Stimulated activated CD8-positive, alpha-beta memory T cell treated with anti-CD3 and anti-CD28 coated beads, Interleukin-2, amount 100 ng/mL, for 1 hour (primary cell): ENCODE measurements at regions not wholly inside any gene's neighbourhood (a gene's known extent, or its start where the extent isn't known, plus 50 kb on each side); places are given as distances from the start of the nearest gene placed in this dataset.

Experiments
- DNase-seq, 2 donors: peaks; one replicate each; pipeline ENCODE4 v3.0.0-alpha.2; 2020; ENCODE audit warnings: low read depth in 2 of 2

GRCh38 chr4:181968371-181968770, 274.8 kb upstream of the TENM3 start:
- DNase-seq, result no peak

- DNase-seq, result no peak
Observed at GRCh38 chr4:181969151-181969550, 274.1 kb upstream of the TENM3 start.

DNA sequence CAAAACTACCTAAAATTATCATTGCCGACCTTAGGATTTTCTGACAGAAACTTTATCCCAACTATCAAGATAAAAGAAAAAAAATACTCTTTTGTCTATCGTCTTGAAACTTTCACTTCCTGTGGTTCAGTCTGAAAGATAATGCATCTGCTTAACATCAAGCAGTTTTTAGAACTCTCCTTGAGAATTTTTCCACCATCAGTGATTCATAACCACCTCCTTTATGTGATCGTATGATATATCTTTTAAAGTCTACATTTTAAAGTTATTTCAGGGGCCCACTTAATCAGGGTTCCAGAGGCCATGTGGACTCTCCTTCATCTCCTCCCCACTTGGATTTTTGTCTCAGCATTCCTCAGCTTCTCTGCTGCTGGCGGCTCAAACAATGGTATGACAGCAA, 272.8 kb upstream of the TENM3 start:
- DNase-seq, result no peak

- no peak for DNase-seq
Observed at GRCh38 chr4:181971411-181971810, 271.8 kb upstream of the TENM3 start.

DNA sequence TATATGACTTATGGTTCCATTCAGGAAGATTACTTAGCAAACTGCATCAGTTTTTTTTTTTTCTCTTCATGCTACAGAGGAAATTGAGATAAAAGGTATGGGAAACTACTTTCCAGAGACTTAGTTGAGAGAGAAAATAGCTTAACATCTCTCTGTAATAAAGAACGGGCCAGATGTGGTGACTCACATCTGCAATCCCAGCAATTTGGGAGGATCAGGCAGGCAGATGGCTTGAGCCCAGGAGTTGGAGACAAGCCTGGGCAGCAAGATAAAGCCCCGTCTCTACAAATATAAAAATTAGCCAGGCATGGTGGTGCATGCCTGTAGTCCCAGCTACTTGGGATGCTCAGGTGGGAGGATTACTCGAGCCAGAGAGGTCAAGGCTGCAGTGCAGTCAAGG, 271.2 kb upstream of the TENM3 start:
- DNase-seq, result no peak

DNA sequence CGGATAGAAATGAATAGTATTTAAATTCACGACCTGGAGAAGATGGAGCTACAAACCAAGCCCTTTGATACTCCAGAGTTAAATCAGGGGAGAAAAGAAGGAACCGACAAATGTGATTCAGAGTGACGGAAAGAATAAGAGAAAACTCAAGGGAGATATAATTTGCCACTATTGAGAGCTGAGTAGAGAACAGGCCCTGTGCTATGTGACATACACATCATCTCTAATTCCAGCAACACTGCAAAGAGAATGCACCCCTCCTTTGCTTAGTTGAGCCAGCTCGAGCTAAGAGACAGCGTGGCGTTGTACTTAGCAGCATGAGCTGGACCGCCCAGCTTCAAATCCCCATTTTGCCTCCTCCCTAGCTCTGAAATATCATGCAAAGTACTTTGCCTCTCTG, 266.4 kb upstream of the TENM3 start:
- DNase-seq, result no peak

- no peak for DNase-seq
Observed at GRCh38 chr4:181982437-181982836, 260.8 kb upstream of the TENM3 start.

DNA sequence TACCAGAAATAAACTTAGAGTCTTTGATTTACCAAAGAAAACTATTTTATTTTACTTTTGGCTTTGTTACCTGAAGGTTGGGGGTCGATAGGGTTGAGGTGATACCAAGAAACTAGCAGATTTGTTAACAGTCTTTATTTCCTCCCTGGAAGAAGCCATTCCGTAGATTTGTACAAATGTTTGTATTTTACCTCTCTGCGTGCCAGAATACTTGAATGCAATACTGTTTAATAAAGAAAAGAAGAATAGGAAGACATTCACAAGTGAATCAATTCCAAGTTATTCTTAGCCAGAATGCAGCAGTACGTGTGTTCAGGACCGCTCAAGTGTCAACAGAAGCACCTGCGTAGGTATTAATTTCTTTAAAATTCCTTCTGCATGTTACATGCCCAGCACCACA, 260.3 kb upstream of the TENM3 start:
- DNase-seq, result no peak

DNA sequence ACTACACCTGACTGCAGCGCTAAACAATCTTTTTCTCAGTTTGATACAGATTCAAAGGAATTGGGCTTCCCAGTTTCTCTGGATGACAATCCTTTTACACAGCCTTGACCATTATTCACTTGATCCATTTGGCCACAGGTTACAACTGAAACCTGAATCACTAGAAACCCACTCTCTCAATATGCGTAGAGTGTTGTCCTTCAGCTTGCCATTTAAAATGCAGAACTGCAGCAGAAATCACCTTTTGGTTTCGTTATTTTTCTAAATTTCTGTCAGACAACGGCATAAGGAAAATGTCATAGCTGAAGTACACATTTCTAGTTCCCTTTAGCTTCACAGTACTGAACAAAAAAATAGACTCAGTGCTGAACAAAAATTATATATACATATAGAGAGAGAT, 255.8 kb upstream of the TENM3 start:
- DNase-seq, result no peak

- no peak for DNase-seq
Observed at GRCh38 chr4:181989071-181989470, 254.1 kb upstream of the TENM3 start.

DNA sequence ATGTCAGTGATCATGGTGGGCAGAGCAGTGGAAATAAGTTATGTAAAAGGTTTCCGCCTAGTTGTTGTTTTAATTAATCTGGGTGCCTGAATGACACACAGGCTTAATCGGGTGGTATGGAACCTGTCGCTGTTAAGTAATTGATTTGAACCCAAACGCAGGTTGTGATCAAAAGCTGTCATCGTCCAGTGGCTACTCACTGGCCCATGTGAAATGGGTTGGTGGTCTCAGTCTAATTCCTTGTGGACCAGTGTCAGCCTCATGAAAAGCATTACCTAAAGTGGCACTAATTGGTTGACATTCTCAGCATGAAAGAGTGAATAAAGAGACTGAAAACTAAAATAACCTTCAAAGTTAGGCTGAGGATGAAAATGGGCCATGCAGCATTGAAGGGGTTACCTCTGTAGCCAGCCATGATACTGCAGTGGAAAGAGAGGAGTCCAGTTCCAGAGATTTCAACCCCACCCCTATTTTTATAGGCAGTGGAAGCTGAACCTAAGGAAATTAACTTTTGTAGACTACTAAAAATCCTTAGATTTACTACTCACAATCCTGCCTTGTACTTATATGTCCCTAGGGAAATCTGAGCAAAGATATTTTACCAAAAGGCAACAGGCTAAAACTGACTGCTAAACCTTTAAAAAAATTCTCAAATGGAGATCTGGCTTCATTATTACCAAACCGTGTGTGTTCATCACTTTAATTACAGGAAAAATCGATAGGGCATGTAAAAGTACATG, 251.7 kb upstream of the TENM3 start:
- no peak for DNase-seq

DNA sequence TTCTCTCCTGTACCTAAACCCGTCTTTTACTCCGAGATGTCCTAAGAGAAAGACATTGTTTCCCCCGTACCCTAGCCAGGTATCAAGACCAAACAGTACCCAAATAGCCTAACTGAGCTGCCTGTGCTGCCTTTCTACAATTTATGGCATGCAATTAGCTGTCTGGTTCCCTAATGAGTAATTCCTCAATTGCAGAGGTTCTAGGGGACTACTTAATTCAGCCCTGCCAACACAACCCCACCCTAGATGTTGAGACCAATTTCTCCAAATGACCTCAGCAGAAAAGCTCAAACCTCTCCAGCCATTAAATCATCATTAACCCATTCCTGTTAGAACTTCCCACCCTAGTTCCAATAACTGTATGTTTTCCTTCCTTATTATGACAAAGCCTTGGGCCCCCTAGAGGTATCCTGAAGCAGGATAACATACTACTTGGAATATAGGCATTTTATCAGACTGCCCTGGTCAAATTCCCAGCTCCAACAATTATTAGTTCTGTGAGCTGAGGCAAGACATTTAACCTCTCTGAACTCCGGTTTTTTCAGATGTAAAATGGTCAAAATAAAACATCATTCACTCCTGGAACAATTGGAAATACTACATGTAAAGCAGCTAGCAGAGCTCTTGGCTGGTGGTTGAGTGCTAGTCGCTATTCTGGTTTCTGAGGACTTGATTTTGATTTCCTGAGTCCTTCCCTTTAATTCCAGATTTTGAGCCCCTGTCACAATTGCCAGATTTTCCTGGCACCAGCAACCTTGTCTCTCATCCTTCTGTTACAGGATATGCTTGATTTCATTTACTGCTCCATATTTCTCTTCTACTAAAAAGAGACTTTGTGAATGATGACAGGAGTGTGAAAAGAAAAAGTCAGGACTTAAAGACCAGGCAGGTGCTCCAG, 244.6 kb upstream of the TENM3 start:
- DNase-seq, result no peak

DNA sequence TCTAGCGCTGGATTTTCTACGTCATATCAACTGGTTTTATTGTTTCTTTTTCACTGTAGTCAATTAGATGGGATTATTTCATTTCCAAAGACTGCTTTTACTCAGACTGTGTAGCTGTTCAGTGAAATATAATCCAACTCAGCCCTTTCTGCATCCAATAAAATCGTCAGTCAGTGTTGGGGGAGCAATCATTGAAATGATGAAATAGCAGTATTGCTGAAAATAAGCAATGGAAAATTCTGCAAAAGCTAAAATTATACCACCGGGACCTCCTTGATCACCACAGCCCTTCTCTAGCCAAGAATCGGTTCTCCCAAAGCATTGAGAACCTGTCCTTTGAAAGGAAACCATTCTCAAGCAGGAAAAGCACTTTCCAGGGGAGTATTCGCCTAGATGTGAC, 243.1 kb upstream of the TENM3 start:
- DNase-seq, result no peak

DNA sequence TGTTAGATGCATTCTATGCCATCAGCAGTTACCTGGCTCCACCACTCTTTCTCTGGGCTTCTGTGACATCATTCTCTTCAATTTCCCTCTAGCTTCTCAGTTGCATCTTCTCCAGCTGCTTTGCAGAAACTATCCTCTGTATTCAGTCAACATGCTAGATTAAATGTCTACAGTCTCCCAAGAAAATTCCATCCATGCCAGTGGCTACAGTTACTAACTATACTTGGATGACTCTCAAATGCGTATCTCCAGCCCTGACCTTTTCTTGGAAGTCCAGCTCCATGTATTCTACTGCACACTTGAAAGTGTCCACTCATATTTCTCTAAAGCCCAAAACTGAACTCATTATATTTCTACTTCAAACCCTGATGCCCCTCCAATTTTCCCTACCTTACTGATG, 232.3 kb upstream of the TENM3 start:
- no peak for DNase-seq

DNA sequence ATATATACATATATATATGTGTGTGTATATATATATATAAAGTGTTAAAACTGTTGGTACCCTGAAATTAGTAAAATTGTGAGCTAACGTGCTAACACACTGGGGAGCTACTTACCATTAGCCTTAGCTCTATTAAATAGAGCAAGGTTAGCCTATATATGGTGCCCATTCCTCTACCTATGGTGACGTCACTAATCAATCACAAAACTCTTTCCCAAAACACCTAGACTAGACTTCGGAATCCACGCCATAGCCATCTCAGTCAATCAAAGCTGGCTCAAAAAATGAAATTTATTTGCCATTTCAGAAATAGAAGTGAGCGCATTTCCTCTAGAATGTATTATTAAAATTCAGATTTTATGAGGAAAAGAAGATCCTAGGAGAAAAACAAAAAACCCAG, 229.0 kb upstream of the TENM3 start:
- no peak for DNase-seq

DNA sequence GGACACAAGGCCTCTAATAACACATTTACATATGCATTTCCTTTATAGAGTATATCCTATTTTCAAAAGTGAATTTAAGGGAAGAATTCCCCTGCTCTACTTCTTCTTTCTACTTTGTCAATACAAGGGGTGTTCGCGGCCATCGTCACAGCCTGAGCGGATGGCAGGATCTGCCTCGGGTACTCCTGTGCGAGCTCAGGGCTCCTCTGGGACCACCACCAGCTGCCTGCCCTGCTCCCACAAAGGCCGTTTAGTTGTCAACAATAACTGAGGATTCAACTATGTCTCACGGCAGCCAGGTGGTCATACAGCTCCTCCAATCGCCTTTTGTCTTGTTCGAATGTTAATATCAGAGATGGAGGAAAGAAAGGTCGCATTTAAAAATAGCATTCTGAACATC, 228.2 kb upstream of the TENM3 start:
- no peak for DNase-seq

DNA sequence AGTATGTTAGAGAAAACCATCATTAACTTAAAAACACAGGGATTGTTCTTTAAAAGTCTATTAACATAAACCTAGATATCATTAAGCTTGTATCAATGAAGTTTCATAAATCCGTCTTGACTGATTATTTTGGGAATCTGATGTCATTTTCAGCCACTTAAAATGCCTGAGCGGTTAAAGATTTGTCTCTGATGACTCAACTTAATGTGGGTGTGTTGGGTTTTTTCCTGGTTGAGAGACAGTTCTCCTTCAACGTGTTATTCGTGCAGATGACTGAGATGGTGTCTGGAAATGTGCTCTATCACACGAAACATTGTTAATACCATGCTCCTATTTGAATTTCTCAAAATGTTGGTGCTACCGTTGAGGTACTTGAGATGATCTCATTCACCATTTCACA, 227.3 kb upstream of the TENM3 start:
- DNase-seq, result no peak

DNA sequence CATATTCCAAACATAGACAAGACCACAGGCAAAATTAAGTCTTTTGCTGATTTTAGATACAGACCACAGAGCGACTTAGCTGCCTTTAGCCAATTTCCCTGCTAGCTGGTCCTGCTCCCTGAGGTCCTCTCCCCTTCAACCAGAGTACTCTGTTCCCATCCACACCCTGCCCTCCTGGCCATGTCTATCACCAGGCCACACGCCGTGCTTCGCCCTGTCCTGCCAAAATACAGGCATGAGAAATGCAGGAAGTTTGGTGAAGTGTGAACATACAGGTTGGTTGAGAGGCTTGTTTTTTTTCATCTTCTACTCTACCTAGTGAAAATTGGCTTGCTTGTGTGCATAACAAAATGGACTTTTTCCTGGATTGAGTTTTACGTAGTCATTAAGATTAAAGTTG, 226.2 kb upstream of the TENM3 start:
- DNase-seq, result no peak

DNA sequence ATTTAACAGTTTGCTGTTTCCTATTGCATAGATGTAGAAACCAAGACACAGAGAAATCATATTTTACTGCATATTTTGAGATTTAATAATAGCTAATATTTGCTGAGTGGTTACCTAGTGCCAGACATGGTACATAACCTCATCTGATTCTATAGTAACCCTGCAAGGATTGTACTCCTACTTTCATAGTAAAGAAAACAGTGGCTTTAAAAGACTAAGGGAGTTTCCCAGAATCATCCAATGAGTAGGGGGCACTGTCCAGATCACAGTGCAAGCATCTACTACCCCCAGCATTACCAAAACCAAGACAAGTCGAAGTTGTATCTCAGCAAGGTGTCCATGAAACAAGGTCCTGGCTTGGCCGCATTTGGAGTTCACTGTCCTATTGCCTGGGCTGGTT, 224.5 kb upstream of the TENM3 start:
- no peak for DNase-seq

GRCh38 chr4:182019148-182019652, 224.0 kb upstream of the TENM3 start:
- no peak for DNase-seq

GRCh38 chr4:182022909-182023308, 220.3 kb upstream of the TENM3 start:
- DNase-seq, result no peak

DNA sequence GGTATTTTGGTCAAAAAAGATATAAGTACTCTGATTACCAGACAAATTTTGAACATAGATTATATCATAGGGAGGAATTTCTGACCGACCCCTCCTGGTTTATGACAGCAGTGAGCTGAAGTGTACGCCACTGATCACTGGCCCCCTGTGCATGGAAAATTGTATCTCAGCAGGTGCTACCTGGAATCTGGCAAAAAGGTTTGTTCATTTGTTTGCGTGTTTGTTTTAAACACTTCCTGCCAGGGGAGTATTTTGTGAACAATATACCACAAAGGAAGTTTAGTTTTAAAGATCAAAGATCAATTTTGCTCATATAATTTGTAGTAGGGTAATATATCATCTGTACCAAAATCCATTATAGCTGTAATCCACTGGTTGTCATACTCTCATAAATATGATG, 219.7 kb upstream of the TENM3 start:
- DNase-seq, result no peak

DNA sequence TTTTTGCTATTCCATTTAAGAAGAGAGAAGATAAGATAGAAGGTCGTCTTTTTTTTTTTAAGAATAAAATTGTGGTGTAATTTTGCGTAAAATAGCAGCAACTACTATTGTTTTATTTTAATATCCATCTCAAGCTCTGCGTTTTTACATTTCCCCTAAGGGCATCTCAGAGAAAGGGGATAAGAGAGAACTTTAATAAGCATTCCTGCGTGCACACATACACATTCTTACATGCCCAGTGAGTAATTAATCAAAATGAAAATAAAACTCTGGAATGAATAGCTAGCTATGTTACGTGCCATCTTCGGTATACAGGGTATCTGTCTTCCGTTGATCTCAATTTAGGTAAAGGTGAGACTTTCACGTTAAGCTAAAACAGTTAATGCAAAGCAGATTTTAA, 200.3 kb upstream of the TENM3 start:
- no peak for DNase-seq
